NCI-H187 treated with DMSO at 0.1 percent for 48 hours (cell line): ENCODE measurements at regions not wholly inside any gene's neighbourhood (a gene's known extent, or its start where the extent isn't known, plus 50 kb on each side); places are given as distances from the start of the nearest gene placed in this dataset.

Source experiments
- DNase-seq: peaks from one replicate; lab custom pipeline; 2025; lab: John Stamatoyannopoulos, UW

DNA sequence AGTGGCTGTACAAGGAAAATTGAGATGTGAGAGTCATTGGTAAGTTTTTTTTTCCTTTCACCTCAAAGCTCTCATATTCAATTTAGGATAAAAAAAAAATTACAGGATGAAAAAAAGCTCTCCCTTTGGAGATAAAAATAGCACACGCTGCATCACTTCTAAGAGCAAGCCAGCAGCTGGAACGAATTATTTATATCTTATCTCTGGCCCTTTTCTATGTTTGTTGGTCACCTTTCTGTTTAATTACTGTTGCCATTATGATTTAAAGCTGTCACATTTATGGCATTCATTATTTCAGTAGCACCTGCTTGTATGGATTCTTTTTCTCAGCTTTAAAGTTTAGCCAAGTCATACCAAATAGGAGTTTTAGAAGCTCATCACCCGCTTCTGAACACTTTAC is 171.6 kb upstream of the PDZRN3 start:
- no peak for DNase-seq

GRCh38 chr3:73791356-73791755 is 166.6 kb upstream of the PDZRN3 start:
- no peak for DNase-seq

- DNase-seq: no peak
These were observed 165.2 kb upstream of the PDZRN3 start for GRCh38 chr3:73789825-73790444.

- no peak for DNase-seq
These were observed 162.9 kb upstream of the PDZRN3 start for GRCh38 chr3:73787620-73788019.

- no peak for DNase-seq
These were observed 162.3 kb upstream of the PDZRN3 start for GRCh38 chr3:73786998-73787397.

DNA sequence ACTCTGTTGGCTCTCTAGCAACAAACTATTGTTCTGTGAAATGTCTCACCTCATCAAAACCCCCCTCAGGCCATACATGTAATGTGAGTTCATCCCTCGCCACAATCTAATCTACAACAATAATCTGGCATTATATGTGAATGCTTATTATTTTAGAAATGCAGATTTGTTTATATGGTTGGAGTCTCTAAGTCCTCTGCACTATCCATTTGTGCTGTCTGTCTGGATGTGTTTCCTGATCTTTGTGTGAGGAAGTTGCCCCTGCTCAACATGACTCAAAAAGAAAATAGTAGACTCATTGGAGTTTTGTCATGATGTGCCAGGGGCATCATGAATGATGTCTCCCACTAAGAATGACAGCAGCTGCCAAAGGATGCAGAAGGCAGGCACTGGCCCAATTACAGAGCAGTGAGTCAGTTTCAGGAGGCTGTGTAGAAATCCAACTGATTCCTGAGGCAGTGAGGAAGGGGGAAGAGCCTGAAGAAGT is 161.6 kb upstream of the PDZRN3 start:
- no peak for DNase-seq

DNA sequence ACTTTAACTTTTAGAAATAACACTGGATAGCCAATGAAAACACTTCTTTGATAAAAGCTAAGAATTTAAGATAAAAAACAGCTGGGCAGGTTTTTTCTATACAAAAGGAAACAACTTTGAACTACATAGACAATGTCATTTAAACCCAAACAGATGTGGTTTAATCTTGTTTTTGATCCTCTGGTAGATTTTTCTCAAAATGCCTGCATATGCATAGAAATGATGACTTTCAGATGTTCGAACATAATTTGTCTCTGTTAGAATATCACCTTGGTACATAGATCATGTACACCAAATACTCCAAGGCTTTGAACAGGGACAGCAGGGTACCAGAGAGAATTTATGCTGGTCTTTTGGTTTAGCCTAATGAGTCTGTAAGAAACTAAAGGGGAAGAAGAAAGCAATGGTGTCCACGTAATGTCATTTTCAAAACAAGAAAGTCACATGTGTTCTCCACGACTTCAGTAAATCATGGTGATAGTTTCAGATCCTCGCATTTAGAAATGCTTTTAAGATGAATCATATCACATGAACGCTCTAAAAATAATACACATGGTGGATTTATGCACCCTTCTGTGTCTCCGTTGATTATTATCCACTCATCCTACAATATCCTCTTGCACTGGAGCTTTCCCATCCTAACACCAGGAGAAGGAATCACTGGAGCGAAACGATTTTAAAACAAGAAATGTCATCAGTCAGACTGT is 160.1 kb upstream of the PDZRN3 start:
- peak; percentile 8 for DNase-seq

GRCh38 chr3:73783811-73784210 is 159.1 kb upstream of the PDZRN3 start:
- no peak for DNase-seq

GRCh38 chr3:73781541-73781940 is 156.8 kb upstream of the PDZRN3 start:
- no peak for DNase-seq

DNA sequence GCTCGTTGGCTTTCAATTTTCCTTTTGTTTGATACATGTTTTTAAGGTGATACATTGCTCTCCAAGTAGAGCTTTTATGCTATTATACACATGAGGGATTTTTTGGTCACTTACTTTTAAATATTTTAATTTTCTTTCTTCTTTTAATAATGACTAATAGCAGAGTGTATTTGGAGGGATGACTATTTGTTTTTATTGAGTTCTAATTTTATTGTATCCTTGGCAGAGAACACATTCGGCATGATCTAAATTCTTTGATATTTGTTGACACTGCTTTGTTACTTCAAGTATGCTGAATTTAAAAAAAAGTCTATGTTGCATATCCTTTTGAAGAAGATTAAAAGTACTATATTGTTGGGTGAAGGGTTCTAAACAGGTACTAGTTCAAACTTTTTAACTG is 149.9 kb upstream of the PDZRN3 start:
- DNase-seq: no peak

GRCh38 chr3:73773233-73773632 is 148.5 kb upstream of the PDZRN3 start:
- DNase-seq: no peak

DNA sequence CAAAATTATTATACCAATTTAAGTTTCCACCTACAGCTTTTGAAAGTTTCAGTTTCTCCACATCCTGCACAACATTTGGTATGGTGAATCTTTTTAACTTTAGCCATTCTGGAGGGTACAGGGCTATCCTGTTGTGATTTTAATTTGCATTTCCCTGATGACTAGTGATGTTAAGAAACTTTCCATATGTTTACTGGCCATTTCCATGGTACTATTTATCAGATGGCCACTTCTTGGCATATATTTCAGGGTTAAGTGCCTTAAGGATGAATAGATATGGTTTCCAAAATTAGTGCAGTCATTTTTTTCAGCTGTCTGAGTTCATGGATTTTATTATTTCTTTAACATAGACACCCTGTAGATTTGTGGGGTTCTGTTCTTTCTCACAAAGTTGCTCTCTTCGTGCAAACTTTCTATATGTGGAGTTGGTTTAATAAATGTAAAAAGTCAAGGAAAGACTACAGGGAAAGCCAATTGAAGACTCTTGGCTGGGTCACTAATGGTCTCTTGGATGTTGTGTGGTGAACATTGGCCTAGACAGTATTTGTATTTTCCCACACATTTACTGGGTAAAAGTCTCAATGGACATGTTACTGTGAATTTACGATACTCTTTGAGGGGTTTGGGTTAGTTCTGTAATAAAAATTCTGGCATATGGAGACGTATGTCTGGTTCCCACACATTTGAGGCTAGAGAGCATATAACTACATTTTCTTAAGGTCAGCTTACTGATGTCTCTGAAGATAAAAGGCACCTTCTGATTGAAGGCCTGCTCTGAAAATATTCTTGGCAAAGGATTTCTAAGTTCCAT is 147.5 kb upstream of the PDZRN3 start:
- DNase-seq: no peak

DNA sequence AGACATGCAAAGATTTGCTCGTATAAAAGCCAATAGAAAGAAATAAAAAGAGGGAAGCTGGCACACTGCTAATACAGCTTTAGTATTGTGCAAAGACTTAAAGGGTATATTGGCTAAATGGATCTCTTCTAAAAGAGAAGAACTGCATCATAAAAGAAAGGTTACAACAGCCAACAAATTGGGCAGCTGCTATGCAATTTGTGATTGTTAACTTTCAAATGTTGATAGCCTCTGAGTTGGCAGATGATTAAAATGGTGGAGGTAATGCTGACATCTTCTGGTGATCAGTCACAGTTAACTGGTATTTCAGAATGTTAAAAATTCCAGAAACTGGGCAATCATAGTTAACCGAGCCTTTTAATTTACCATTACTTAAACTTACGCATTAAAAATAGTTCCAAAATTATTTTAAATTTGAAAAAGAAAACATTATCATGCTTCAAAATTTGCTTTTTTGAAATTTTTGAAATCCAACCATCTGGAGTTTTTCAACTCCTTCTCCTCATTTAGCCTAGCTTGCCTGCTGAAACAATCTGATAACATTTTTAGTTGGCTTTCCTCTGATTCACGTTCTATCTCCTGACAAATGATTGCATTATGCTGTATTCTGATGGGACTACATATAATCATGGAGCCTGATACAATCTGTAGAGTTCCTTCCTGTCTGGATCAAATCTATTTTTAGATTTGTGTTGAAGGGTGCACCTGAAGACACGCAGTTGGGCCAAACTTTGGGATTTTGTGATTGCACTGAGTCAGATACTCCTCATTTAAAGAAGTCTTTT is 144.0 kb upstream of the PDZRN3 start:
- DNase-seq: no peak

GRCh38 chr3:73766599-73767381 is 142.0 kb upstream of the PDZRN3 start:
- DNase-seq: no peak

DNA sequence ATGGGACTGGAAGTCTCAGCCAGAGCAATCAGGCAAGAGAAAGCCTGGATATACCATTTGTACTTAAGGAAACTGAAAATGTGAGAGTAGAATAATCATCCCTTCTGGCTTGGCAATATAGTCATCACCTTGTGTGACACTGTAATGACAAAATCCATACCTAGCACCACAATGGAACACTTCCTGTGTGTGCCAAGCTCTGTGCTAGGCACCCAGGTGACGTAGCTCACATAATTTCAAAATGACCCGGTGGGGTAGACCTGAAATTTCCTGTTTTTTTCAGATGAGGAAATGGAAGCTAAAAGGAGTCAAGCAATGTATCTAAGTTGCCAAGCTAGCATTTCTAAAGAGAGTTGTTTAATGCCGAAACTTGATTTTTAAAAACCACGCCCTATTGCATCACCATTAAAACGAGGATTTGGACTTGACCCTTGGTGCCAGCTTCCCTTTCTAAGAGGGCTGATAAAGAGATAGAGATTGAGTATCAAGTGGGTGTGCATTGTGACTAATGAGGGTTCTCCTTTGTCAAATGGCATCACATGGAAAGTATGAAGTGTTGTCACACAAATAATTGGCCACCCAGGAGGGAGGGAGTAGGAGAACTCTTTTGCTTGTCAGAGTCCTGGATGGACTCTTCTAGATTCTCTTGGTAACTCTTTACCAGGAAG is 141.3 kb upstream of the PDZRN3 start:
- no peak for DNase-seq

GRCh38 chr3:73762855-73763254 is 138.1 kb upstream of the PDZRN3 start:
- DNase-seq: no peak

DNA sequence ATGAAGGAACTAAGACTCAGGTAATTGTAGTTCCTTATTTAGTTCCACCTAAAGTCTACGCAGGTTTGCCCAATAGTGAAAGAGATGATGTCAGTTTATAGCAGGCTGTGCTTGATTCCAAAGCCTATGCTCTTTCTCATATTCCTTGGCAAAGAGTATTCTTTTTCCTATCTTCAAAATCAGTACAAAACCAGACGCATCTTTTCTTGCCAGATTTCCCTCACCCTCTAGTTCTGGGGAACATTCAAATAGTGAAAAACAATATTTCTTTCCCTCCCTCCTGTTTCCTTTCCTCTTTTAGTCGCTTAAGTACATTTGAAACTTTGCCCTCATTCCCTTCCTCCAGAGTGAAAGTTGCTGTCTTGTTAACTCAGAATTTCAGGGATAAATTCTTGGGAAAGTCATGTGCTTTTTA is 134.6 kb upstream of the PDZRN3 start:
- DNase-seq: no peak

- no peak for DNase-seq
These were observed 132.8 kb upstream of the PDZRN3 start for GRCh38 chr3:73757536-73757935.

DNA sequence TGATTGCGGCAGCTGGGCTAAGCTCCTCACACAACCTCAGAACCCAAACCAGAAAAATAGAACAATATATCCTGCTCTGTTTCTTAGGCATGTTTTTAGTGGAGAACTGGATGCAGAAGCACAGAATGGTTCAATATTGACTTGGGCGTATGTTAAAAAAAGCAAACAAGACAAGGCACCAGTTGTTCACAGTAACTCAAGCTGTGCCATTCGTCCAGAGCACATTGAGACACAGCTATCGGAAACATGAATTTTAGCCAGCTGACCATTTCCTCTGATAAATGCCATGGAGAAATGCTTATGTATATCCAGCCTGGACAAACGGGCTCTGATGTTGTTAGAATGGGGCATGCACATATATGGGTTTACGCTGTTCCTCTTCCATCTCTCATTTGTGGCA is 129.2 kb upstream of the PDZRN3 start:
- no peak for DNase-seq

DNA sequence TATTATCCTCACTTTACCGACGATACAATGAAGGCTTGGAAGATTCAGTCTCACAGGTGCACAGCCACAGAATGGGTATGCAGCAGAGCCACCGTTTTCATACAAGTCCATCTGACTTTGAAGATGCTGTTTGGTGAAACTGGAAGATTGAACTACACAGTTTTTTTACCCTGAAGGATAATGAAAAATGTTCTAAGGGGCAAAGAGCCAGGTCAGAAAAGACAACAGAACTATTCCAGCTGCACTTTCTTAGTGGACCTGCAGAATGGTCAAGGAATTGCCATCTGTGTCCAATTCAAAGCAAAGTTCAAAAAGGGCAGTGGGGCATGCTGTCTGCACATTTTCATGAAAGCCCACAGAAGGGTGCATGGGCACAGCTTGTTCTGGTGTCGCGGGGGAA is 127.6 kb upstream of the PDZRN3 start:
- DNase-seq: no peak

- no peak for DNase-seq
These were observed 121.9 kb upstream of the PDZRN3 start for GRCh38 chr3:73746623-73747022.
